ENCODE measurements at regions not wholly inside any gene's neighbourhood (a gene's known extent, or its start where the extent isn't known, plus 50 kb on each side); places are given as distances from the start of the nearest gene placed in this dataset.

DNA sequence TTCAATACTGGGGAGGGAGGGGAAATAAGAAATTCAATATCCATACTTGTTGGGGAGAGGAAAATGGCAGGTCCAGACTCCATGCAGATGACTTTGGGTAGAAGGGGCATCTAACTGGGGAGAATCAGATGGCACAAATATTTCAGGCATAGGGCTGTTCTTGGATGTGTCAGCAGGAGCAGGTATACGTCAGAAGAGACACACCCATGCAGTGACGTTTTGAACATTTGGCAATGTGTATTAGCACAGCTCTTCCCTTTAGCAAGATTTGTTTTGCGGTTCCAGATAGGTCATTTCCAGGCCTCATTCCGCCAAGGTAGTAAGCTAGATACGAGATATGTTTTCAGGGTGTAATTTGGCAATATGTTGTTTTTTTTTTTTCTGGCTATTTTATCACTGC, 187.2 kb upstream of the CDH10 start:
- ChIA-PET CTCF (no interaction called here), POLR2A (ENCODE audit: low non-redundant PET) (no interaction called here)
- Histone ChIP-seq H3K36me3 (ENCODE audit: insufficient read depth, low read length, poor library complexity, severe bottlenecking) (no peaks in the 10 kb centered on the region), H3K4me3 (ENCODE audit: low read depth, low read length, poor library complexity, severe bottlenecking) (no peak overlapping the region), H3K4me1 (ENCODE audit: insufficient read depth, low read length, poor library complexity, severe bottlenecking) (no peaks in the 10 kb centered on the region), H3K27me3 (replicated peaks; ENCODE audit: insufficient read depth, low read depth, low read length, poor library complexity) (no peaks in the 10 kb centered on the region), H3K9me3 (ENCODE audit: low read depth, low read length, poor library complexity, severe bottlenecking) (no peaks in the 10 kb centered on the region), H3K27ac (ENCODE audit: low read depth, low read length, poor library complexity, severe bottlenecking) (no peak overlapping the region)
- TF ChIP-seq, protein P1, sequence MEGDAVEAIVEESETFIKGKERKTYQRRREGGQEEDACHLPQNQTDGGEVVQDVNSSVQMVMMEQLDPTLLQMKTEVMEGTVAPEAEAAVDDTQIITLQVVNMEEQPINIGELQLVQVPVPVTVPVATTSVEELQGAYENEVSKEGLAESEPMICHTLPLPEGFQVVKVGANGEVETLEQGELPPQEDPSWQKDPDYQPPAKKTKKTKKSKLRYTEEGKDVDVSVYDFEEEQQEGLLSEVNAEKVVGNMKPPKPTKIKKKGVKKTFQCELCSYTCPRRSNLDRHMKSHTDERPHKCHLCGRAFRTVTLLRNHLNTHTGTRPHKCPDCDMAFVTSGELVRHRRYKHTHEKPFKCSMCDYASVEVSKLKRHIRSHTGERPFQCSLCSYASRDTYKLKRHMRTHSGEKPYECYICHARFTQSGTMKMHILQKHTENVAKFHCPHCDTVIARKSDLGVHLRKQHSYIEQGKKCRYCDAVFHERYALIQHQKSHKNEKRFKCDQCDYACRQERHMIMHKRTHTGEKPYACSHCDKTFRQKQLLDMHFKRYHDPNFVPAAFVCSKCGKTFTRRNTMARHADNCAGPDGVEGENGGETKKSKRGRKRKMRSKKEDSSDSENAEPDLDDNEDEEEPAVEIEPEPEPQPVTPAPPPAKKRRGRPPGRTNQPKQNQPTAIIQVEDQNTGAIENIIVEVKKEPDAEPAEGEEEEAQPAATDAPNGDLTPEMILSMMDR (conservative IDR thresholded peaks at IDR 0.05; ENCODE audit: low read depth, low read length), result no peak
- TF ChIP-seq EZH2 (IDR thresholded peaks at IDR 0.05; ENCODE audit: borderline replicate concordance, low read depth, low read length, poor library complexity, severe bottlenecking), result no peak
- no TSS peak for BruUV-seq (replicated peaks)
- intact Hi-C loops (cut with micrococcal nuclease; ENCODE audit: unreplicated experiment), result no loop called here
- DNase-seq (ENCODE audit: low spot score), result no peak

DNA sequence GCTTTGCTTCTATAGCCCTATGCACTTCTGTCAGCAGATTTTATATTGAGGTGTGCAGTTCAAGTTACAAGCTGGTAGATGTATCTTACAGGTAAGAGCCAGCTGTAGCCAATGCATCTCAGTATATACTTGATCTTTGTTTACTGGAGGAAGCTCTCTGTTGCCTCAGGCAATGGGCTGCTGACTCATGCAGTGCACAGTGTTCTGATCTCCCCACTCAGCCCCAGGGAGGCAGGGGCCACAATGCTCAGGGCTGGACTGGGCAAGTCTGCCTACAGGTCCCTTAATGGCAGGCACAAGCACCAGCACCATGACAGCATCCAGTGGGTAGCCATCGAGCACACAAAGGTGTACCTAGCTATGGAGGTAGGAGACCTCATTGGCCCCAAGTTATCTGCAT, 178.8 kb upstream of the CDH10 start:
- ChIA-PET POLR2A (ENCODE audit: low non-redundant PET) (no interaction called here), CTCF (no interaction called here)
- no peaks in the 10 kb centered on the region for H3K27me3 ChIP-seq (replicated peaks; ENCODE audit: insufficient read depth, low read depth, low read length, poor library complexity)
- TF ChIP-seq, protein P1 (conservative IDR thresholded peaks at IDR 0.05; ENCODE audit: low read depth, low read length), result no peak
- no peak for TF ChIP-seq EZH2 (IDR thresholded peaks at IDR 0.05; ENCODE audit: borderline replicate concordance, low read depth, low read length, poor library complexity, severe bottlenecking)
- no peak overlapping the region for H3K4me3 ChIP-seq (ENCODE audit: low read depth, low read length, poor library complexity, severe bottlenecking)
- no TSS peak for BruUV-seq (replicated peaks)
- H3K27ac ChIP-seq (ENCODE audit: low read depth, low read length, poor library complexity, severe bottlenecking), result no peak overlapping the region
- intact Hi-C loops (cut with micrococcal nuclease; ENCODE audit: unreplicated experiment), result no loop called here
- no peaks in the 10 kb centered on the region for H3K36me3 ChIP-seq (ENCODE audit: insufficient read depth, low read length, poor library complexity, severe bottlenecking)
- no peaks in the 10 kb centered on the region for H3K9me3 ChIP-seq (ENCODE audit: low read depth, low read length, poor library complexity, severe bottlenecking)
- DNase-seq (ENCODE audit: low spot score), result no peak
- no peaks in the 10 kb centered on the region for H3K4me1 ChIP-seq (ENCODE audit: insufficient read depth, low read length, poor library complexity, severe bottlenecking)

DNA sequence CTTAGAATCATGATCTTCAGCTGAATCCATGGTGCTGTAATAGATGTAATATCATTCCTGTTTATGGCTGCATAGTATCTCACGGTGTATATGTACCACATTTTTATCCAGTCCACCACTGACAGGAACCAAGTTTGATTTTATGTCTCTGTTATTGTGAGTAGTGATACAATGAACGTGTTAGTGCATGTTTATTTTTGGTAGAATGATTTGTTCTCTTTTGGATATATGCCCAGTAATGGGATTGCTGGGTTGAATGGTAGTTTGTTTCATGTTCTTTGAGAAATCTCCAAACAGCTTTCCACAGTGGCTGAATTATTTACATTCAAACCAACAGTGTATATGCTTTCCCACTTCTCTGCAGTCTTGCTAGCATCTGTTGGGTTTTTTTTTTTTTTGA, 175.1 kb upstream of the CDH10 start:
- Histone ChIP-seq H3K36me3 (ENCODE audit: insufficient read depth, low read length, poor library complexity, severe bottlenecking) (no peaks in the 10 kb centered on the region), H3K4me1 (ENCODE audit: insufficient read depth, low read length, poor library complexity, severe bottlenecking) (no peaks in the 10 kb centered on the region), H3K4me3 (ENCODE audit: low read depth, low read length, poor library complexity, severe bottlenecking) (no peak overlapping the region), H3K27me3 (replicated peaks; ENCODE audit: insufficient read depth, low read depth, low read length, poor library complexity) (no peaks in the 10 kb centered on the region), H3K27ac (ENCODE audit: low read depth, low read length, poor library complexity, severe bottlenecking) (no peak overlapping the region), H3K9me3 (ENCODE audit: low read depth, low read length, poor library complexity, severe bottlenecking) (no peaks in the 10 kb centered on the region)
- BruUV-seq (replicated peaks), result no TSS peak
- ChIA-PET CTCF (no interaction called here), POLR2A (ENCODE audit: low non-redundant PET) (no interaction called here)
- TF ChIP-seq EZH2 (IDR thresholded peaks at IDR 0.05; ENCODE audit: borderline replicate concordance, low read depth, low read length, poor library complexity, severe bottlenecking), result no peak
- TF ChIP-seq, protein P1 (conservative IDR thresholded peaks at IDR 0.05; ENCODE audit: low read depth, low read length), result no peak
- no peak for DNase-seq (ENCODE audit: low spot score)
- intact Hi-C loops (cut with micrococcal nuclease; ENCODE audit: unreplicated experiment), result no loop called here

Measured in A673 (cell line).